Thyroid gland (tissue), 4 donors: ENCODE measurements at regions not wholly inside any gene's neighbourhood (a gene's known extent, or its start where the extent isn't known, plus 50 kb on each side); places are given as distances from the start of the nearest gene placed in this dataset.

Experiments used
- DNase-seq, 2 donors: peaks; one replicate each; pipeline ENCODE4 v3.0.0-alpha.2; 2019
- H3K27ac ChIP-seq, 3 donors: fragments of 200-600 bp; sonication (generic); 1 replicate in 2 of 3; 2 replicates in 1 of 3; pipeline ENCODE4 v1.5.1; 2016 to 2019; ENCODE audit warnings: mild to moderate bottlenecking in 1 of 3, moderate library complexity in 1 of 3
- H3K27me3 ChIP-seq: fragments of 200-600 bp; sonication (generic); one replicate; pipeline ENCODE4 v1.5.1; 2019
- H3K36me3 ChIP-seq, 2 donors: fragments of 200-600 bp; sonication (generic); one replicate each; pipeline ENCODE4 v1.5.1; 2016 to 2019
- H3K4me1 ChIP-seq, 2 donors: fragments of 200-600 bp; sonication (generic); one replicate each; pipeline ENCODE4 v1.5.1; 2017 to 2019
- H3K4me3 ChIP-seq, 3 donors: fragments of 200-600 bp; sonication (generic); replicated peaks in 1 of 3; 1 replicate in 2 of 3; 2 replicates in 1 of 3; pipeline ENCODE4 v1.5.1; 2016; ENCODE audit warnings: mild to moderate bottlenecking in 1 of 3
- H3K9me3 ChIP-seq: fragments of 200-600 bp; sonication (generic); one replicate; pipeline ENCODE4 v1.5.1; 2017
- POLR2A ChIP-seq, 2 donors: fragments of 450-650 bp; IDR thresholded peaks; one replicate each; pipeline ENCODE4 v1.6.1; 2017; ENCODE audit warnings: antibody characterized with exemption in 2 of 2, mild to moderate bottlenecking in 2 of 2, moderate library complexity in 1 of 2
- WGBS, 2 donors: methylation state at CpG; one replicate each; pipeline ENCODE4 v1.1.5; 2017; 5-methylcytosine and 5-hydroxymethylcytosine counted together
- intact Hi-C: fragments of 100-400 bp; cut with DNase I; formaldehyde crosslinking; loops from one replicate; pipeline ENCODE4 v1.15.1; 2023
- TF ChIP-seq, protein P1 (sequence below), 6 experiments: fragments of 200-600 bp in 3 of 6; fragments of 450-650 bp in 3 of 6; sonication (generic) in 3 of 6; IDR thresholded peaks; one replicate each; pipeline ENCODE4 v1.5.1; 2016 to 2019; ENCODE audit warnings: antibody characterized with exemption in 6 of 6, mild to moderate bottlenecking in 2 of 6, inconsistent platforms in 1 of 6, moderate library complexity in 1 of 6

DNA sequence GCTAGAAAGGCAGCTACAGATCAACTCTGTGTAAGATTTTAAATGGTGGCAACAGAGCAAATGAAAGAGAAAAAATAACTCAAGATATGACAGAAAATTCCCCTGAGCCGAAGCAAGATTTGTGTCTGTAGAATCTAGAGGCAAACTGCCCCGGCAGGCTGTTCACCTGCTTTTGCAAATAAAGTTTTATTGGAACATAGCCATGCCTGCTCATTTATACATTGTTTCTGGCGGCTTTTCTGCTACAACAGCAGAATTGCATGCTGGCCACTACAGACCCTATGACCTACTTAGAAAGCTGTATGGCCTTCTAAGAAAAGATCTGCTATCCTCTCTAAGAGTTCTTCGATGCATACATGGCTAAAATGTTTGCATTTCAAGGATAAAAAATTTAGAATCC, 119.5 kb downstream of the SALL1 start:
- TF ChIP-seq POLR2A (IDR thresholded peaks at IDR 0.05) = no peak
- TF ChIP-seq, protein P1, sequence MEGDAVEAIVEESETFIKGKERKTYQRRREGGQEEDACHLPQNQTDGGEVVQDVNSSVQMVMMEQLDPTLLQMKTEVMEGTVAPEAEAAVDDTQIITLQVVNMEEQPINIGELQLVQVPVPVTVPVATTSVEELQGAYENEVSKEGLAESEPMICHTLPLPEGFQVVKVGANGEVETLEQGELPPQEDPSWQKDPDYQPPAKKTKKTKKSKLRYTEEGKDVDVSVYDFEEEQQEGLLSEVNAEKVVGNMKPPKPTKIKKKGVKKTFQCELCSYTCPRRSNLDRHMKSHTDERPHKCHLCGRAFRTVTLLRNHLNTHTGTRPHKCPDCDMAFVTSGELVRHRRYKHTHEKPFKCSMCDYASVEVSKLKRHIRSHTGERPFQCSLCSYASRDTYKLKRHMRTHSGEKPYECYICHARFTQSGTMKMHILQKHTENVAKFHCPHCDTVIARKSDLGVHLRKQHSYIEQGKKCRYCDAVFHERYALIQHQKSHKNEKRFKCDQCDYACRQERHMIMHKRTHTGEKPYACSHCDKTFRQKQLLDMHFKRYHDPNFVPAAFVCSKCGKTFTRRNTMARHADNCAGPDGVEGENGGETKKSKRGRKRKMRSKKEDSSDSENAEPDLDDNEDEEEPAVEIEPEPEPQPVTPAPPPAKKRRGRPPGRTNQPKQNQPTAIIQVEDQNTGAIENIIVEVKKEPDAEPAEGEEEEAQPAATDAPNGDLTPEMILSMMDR (IDR thresholded peaks at IDR 0.05) = no peak
- Histone ChIP-seq H3K27me3 (no peaks in the 10 kb centered on the region), H3K4me3 (no peak overlapping the region), H3K9me3 (no peaks in the 10 kb centered on the region), H3K27ac (no peak overlapping the region), H3K4me1 (no peaks in the 10 kb centered on the region), H3K36me3 (no peaks in the 10 kb centered on the region)
- intact Hi-C loops = no loop called here
- no peak for DNase-seq
- WGBS, 2 donors = 85 to 88% methylated on average over 4 of the region's 4 CpGs

DNA sequence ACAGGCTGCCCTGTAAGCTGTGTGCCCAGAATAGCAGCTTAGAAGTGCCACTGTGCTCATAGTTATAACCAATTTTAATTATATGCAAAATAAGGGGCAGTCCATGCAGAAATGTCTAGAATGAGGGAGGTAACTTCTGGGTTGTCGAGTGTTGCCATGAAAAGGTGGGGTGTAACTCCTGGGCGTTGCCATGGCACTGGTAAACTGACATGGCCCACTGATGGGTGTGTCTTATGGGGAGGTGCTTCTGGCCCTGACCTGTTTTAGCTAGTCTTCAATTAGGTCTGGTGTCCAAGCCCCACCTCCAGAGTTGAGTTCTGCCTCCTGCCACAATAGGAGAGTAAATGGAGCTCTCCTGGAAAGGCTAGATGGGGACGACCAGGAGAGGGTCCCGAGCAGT, 120.6 kb downstream of the SALL1 start:
- H3K36me3 ChIP-seq = no peaks in the 10 kb centered on the region
- no peaks in the 10 kb centered on the region for H3K27me3 ChIP-seq
- TF ChIP-seq POLR2A (IDR thresholded peaks at IDR 0.05) = no peak
- TF ChIP-seq, protein P1 (IDR thresholded peaks at IDR 0.05) = no peak
- 71 to 74% methylated on average over 4 of the region's 4 CpGs for WGBS, 2 donors
- DNase-seq = no peak
- H3K4me3 ChIP-seq = no peak overlapping the region
- no peaks in the 10 kb centered on the region for H3K4me1 ChIP-seq
- H3K27ac ChIP-seq = no peak overlapping the region
- intact Hi-C loops = no loop called here
- H3K9me3 ChIP-seq = no peaks in the 10 kb centered on the region

DNA sequence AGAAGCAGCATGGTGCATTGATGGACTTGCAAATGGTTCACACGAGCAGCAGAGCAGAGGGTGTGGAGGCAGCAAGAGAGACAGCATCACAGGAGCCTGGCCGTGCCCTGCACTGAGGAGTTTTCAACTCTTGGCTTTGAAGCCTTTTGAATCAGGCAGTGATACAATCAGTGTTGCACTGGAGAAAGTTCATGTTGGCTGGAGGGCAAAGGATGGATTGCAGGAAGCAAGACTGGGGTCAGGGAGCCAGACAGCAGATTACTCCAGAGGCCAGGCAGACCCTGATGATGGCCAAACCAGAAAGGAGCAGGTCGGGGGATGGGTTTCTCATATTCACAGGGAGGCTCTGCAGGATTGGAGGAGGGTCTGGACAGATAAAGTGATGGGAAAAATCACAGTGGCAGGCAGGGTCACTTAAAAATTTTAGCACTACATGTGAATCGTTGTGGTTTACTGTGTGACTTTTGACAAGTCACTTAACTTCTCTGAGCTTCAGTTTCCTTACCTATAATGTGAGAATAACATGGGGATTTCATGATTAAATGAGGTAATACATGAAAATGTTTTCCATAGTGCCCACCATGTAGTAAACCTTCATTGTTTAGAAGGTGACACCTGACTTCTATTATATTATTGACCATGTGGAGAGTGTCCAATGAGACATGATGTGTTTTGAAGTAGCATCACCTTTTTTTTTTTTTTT, 125.3 kb downstream of the SALL1 start:
- H3K27ac ChIP-seq = no peak overlapping the region
- intact Hi-C loops = no loop called here
- no peak for TF ChIP-seq POLR2A (IDR thresholded peaks at IDR 0.05)
- TF ChIP-seq, protein P1 (IDR thresholded peaks at IDR 0.05) = no peak
- DNase-seq = no peak
- no peak overlapping the region for H3K4me3 ChIP-seq
- no peaks in the 10 kb centered on the region for H3K9me3 ChIP-seq
- no peaks in the 10 kb centered on the region for H3K27me3 ChIP-seq
- H3K4me1 ChIP-seq = no peaks in the 10 kb centered on the region
- 73 to 78% methylated on average over 4 of the region's 4 CpGs for WGBS, 2 donors
- H3K36me3 ChIP-seq = no peaks in the 10 kb centered on the region

DNA sequence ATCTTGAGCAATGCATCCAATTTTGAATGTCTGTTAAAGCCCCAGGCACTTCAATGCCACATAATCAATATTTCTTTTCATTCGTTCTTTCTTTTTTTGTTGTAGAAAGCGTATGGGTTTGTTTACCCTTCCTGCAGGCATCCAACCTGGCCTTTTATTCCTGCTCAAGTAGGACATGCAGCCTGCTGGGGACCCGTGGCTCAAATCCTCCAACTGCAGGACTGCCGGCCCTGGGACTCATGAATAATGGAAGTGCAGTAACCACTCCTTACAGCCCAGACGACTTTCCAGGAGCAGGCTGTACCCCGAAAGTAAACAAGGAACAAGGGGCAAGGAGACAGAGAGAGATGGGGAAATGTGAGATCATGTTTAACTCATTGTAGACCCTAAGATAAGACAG, 126.4 kb downstream of the SALL1 start:
- Histone ChIP-seq H3K36me3 (no peaks in the 10 kb centered on the region), H3K9me3 (no peaks in the 10 kb centered on the region), H3K4me1 (no peaks in the 10 kb centered on the region), H3K27ac (no peak overlapping the region), H3K27me3 (no peaks in the 10 kb centered on the region), H3K4me3 (no peak overlapping the region)
- TF ChIP-seq, protein P1 (IDR thresholded peaks at IDR 0.05) = no peak
- TF ChIP-seq POLR2A (IDR thresholded peaks at IDR 0.05) = no peak
- WGBS, 2 donors = 59 to 62% methylated on average over 6 of the region's 6 CpGs
- no peak for DNase-seq
- intact Hi-C loops = no loop called here

DNA sequence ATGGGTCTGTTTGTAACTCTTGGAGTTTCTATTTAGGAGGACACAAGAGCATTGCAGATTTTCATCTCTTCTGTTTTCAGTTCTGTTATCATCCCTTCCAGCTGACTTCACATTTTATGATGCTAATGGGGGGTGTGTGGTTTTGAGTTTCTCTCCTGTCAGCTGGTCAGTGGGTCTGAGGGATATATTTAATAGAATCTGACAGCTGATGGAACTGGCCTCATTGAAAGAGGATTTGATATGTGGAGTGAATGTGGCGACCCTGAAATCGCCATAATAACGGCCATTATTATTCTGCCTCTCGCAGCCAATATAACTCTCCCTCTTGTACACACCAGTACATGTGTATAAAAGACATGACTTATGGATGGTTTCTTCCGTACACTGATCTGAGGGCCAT, 128.1 kb downstream of the SALL1 start:
- Histone ChIP-seq H3K36me3 (no peaks in the 10 kb centered on the region), H3K9me3 (no peaks in the 10 kb centered on the region), H3K27ac (no peak overlapping the region), H3K27me3 (no peaks in the 10 kb centered on the region), H3K4me1 (no peaks in the 10 kb centered on the region), H3K4me3 (no peak overlapping the region)
- intact Hi-C loops = no loop called here
- TF ChIP-seq, protein P1 (IDR thresholded peaks at IDR 0.05) = no peak
- no peak for TF ChIP-seq POLR2A (IDR thresholded peaks at IDR 0.05)
- 90 to 96% methylated on average over 5 of the region's 5 CpGs for WGBS, 2 donors
- DNase-seq = no peak
